ENCODE measurements at regions not wholly inside any gene's neighbourhood (a gene's known extent, or its start where the extent isn't known, plus 50 kb on each side); places are given as distances from the start of the nearest gene placed in this dataset.

- TF ChIP-seq EZH2 (IDR thresholded peaks at IDR 0.05; ENCODE audit: low read depth, unreplicated experiment) = no peak
- no peak for TF ChIP-seq JUNB (IDR thresholded peaks at IDR 0.05; ENCODE audit: unreplicated experiment)
- no peak for TF ChIP-seq NANOG (IDR thresholded peaks at IDR 0.05; ENCODE audit: borderline replicate concordance)
- no peak for TF ChIP-seq POLR2AphosphoS5 (IDR thresholded peaks at IDR 0.05; ENCODE audit: low read depth)
- TF ChIP-seq STAT1 (IDR thresholded peaks at IDR 0.05; ENCODE audit: unreplicated experiment) = no peak
- no peak for TF ChIP-seq CREB1 (CRISPR knock-in tag; IDR thresholded peaks at IDR 0.05; ENCODE audit: low read depth)
- TF ChIP-seq ZNF114 (CRISPR knock-in tag; IDR thresholded peaks at IDR 0.05) = no peak
Observed at GRCh38 chr3:117404141-117404540, 694.6 kb downstream of the TUSC7 start (continued).

GRCh38 chr3:117404730-117405129, 695.2 kb downstream of the TUSC7 start:
- Histone ChIP-seq H3K4me3 (no peak overlapping the region), H3K27ac (ENCODE audit: low read depth) (no peak overlapping the region), H3K4me1 (ENCODE audit: insufficient read depth) (peaks cover 47% of the 10 kb centered on the region), H2AFZ (no peak overlapping the region), H3K4me2 (peak overlapping the region; percentile 66), H3F3A (replicated peaks; ENCODE audit: low read depth) (no peaks in the 10 kb centered on the region), H4K20me1 (replicated peaks; ENCODE audit: insufficient read depth) (no peaks in the 10 kb centered on the region), H3K9me2 (ENCODE audit: insufficient read depth) (no peaks in the 10 kb centered on the region; the same call in 1 of the 2 replicates), H3K27me3 (ENCODE audit: insufficient read depth) (peaks cover 33% of the 10 kb centered on the region), H3K79me2 (replicated peaks; ENCODE audit: insufficient read depth) (no peaks in the 10 kb centered on the region), H3K36me3 (ENCODE audit: insufficient read depth) (no peaks in the 10 kb centered on the region)
- no peak overlapping the region for H3K27ac Mint-ChIP-seq
- peaks cover 46% of the 10 kb centered on the region for H3K4me1 Mint-ChIP-seq
- ATAC-seq = no peak
- no peak for DNase-seq (ENCODE audit: low spot score)
- H3K27me3 Mint-ChIP-seq (ENCODE audit: insufficient read depth, low read depth, poor library complexity) = peaks cover 21% of the 10 kb centered on the region
- H3K36me3 Mint-ChIP-seq (ENCODE audit: low read depth) = no peaks in the 10 kb centered on the region; the same call in 2 of the 3 replicates
- no peak overlapping the region for H3K4me3 Mint-ChIP-seq
- H3K9me3 Mint-ChIP-seq = no peaks in the 10 kb centered on the region
- TF ChIP-seq ZNF462 (CRISPR knock-in tag; IDR thresholded peaks at IDR 0.05) (no peak), JUNB (IDR thresholded peaks at IDR 0.05; ENCODE audit: unreplicated experiment) (no peak), CTCF (conservative IDR thresholded peaks at IDR 0.05; ENCODE audit: low read depth in 2 of 2) (no peak), NANOG (IDR thresholded peaks at IDR 0.05; ENCODE audit: borderline replicate concordance) (no peak), EZH2phosphoT487 (IDR thresholded peaks at IDR 0.05; ENCODE audit: unreplicated experiment) (no peak), ZNF331 (CRISPR knock-in tag; IDR thresholded peaks at IDR 0.05; ENCODE audit: low read depth) (no peak), ETS1 (IDR thresholded peaks at IDR 0.05) (no peak), POLR2AphosphoS5 (IDR thresholded peaks at IDR 0.05; ENCODE audit: low read depth) (no peak), STAT1 (IDR thresholded peaks at IDR 0.05; ENCODE audit: unreplicated experiment) (no peak), REST (IDR thresholded peaks at IDR 0.05; ENCODE audit: unreplicated experiment) (no peak), CREB1 (CRISPR knock-in tag; IDR thresholded peaks at IDR 0.05; ENCODE audit: low read depth) (no peak), EZH2 (IDR thresholded peaks at IDR 0.05; ENCODE audit: low read depth, unreplicated experiment) (no peak), ZNF114 (CRISPR knock-in tag; IDR thresholded peaks at IDR 0.05) (no peak)

Measured in GM23338 (cell line).